ENCODE measurements at regions not wholly inside any gene's neighbourhood (a gene's known extent, or its start where the extent isn't known, plus 50 kb on each side); places are given as distances from the start of the nearest gene placed in this dataset.

DNA sequence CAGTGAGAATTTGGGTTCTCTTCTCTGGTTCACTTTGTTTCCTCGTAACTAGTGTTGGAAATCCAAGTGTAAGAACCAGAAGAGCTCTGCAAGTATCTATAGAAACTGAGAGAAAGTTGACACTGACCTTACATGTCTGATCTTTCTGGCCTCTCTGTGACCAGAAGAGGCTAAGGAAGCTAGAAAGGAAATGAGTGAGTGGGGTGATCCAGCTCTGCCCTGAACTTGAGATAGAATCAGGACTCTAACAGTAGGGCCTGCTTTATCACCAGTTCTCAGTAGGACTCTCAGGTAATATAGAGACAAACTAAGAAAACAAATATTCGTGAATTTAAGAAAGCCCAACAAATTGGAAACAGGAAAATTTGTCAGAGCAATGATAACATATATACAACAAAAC, 441.2 kb upstream of the ZNF804A start:
- TF ChIP-seq MXI1 (IDR thresholded peaks at IDR 0.05; ENCODE audit: low read depth, low read length) (no peak), YY1 (IDR thresholded peaks at IDR 0.05; ENCODE audit: low read depth) (no peak), REST (IDR thresholded peaks at IDR 0.05; ENCODE audit: low read depth, low read length) (no peak), NFIC (IDR thresholded peaks at IDR 0.05; ENCODE audit: borderline replicate concordance) (no peak), EP300 (IDR thresholded peaks at IDR 0.05; ENCODE audit: borderline replicate concordance in 1 of 2, low read depth in 1 of 2, low read length in 1 of 2) (no peak), GABPA (IDR thresholded peaks at IDR 0.05; ENCODE audit: low read depth) (no peak), RAD21 (IDR thresholded peaks at IDR 0.05; ENCODE audit: low read length) (no peak), TAF1 (IDR thresholded peaks at IDR 0.05; ENCODE audit: borderline replicate concordance, low read depth, low read length) (no peak), POLR2AphosphoS5 (IDR thresholded peaks at IDR 0.05; ENCODE audit: low read depth, low read length) (no peak)
- TF ChIP-seq, protein P1, sequence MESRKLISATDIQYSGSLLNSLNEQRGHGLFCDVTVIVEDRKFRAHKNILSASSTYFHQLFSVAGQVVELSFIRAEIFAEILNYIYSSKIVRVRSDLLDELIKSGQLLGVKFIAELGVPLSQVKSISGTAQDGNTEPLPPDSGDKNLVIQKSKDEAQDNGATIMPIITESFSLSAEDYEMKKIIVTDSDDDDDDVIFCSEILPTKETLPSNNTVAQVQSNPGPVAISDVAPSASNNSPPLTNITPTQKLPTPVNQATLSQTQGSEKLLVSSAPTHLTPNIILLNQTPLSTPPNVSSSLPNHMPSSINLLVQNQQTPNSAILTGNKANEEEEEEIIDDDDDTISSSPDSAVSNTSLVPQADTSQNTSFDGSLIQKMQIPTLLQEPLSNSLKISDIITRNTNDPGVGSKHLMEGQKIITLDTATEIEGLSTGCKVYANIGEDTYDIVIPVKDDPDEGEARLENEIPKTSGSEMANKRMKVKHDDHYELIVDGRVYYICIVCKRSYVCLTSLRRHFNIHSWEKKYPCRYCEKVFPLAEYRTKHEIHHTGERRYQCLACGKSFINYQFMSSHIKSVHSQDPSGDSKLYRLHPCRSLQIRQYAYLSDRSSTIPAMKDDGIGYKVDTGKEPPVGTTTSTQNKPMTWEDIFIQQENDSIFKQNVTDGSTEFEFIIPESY (IDR thresholded peaks at IDR 0.05; ENCODE audit: borderline replicate concordance, low read depth) = no peak
- TF ChIP-seq, protein P2, sequence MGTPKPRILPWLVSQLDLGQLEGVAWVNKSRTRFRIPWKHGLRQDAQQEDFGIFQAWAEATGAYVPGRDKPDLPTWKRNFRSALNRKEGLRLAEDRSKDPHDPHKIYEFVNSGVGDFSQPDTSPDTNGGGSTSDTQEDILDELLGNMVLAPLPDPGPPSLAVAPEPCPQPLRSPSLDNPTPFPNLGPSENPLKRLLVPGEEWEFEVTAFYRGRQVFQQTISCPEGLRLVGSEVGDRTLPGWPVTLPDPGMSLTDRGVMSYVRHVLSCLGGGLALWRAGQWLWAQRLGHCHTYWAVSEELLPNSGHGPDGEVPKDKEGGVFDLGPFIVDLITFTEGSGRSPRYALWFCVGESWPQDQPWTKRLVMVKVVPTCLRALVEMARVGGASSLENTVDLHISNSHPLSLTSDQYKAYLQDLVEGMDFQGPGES (IDR thresholded peaks at IDR 0.05; ENCODE audit: low read depth, low read length) = no peak
- TF ChIP-seq, protein P3, sequence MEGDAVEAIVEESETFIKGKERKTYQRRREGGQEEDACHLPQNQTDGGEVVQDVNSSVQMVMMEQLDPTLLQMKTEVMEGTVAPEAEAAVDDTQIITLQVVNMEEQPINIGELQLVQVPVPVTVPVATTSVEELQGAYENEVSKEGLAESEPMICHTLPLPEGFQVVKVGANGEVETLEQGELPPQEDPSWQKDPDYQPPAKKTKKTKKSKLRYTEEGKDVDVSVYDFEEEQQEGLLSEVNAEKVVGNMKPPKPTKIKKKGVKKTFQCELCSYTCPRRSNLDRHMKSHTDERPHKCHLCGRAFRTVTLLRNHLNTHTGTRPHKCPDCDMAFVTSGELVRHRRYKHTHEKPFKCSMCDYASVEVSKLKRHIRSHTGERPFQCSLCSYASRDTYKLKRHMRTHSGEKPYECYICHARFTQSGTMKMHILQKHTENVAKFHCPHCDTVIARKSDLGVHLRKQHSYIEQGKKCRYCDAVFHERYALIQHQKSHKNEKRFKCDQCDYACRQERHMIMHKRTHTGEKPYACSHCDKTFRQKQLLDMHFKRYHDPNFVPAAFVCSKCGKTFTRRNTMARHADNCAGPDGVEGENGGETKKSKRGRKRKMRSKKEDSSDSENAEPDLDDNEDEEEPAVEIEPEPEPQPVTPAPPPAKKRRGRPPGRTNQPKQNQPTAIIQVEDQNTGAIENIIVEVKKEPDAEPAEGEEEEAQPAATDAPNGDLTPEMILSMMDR (IDR thresholded peaks at IDR 0.05) = no peak
- TF ChIP-seq, protein P4, sequence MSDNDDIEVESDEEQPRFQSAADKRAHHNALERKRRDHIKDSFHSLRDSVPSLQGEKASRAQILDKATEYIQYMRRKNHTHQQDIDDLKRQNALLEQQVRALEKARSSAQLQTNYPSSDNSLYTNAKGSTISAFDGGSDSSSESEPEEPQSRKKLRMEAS (IDR thresholded peaks at IDR 0.05; ENCODE audit: low read depth) = no peak
- TF ChIP-seq, protein P5, sequence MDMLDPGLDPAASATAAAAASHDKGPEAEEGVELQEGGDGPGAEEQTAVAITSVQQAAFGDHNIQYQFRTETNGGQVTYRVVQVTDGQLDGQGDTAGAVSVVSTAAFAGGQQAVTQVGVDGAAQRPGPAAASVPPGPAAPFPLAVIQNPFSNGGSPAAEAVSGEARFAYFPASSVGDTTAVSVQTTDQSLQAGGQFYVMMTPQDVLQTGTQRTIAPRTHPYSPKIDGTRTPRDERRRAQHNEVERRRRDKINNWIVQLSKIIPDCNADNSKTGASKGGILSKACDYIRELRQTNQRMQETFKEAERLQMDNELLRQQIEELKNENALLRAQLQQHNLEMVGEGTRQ (IDR thresholded peaks at IDR 0.05; ENCODE audit: borderline replicate concordance, low read depth, low read length) = no peak

All from SK-N-SH (cell line).